SU-DHL-6 (cell line): ENCODE measurements at regions not wholly inside any gene's neighbourhood (a gene's known extent, or its start where the extent isn't known, plus 50 kb on each side); places are given as distances from the start of the nearest gene placed in this dataset.

Experiments used
- H2AFZ ChIP-seq: fragments of 200-600 bp; sonication (generic); 2 replicates; pipeline ENCODE4 v1.6.1; 2014; ENCODE audit warnings: low read depth, mild to moderate bottlenecking, moderate library complexity, mixed read lengths, antibody characterized with exemption, low read length; ENCODE audit not compliant: severe bottlenecking
- H3F3A ChIP-seq: fragments of 200-600 bp; shearing (Covaris generic); 2 replicates; pipeline ENCODE4 v1.6.0; 2016; ENCODE audit warnings: antibody characterized with exemption, mild to moderate bottlenecking; ENCODE audit not compliant: insufficient read depth
- H3K27ac ChIP-seq: fragments of 200-600 bp; sonication (generic); 2 replicates; pipeline ENCODE4 v1.5.1; 2016; ENCODE audit warnings: low read depth, mild to moderate bottlenecking, low read length, moderate library complexity, mixed read lengths
- H3K27me3 ChIP-seq: fragments of 200-600 bp; sonication (generic), shearing (Covaris generic); 2 replicates; pipeline ENCODE4 v1.6.0; 2014; ENCODE audit warnings: mild to moderate bottlenecking, low read length
- H3K36me3 ChIP-seq: fragments of 200-600 bp; sonication (generic); 2 replicates; pipeline ENCODE4 v1.6.1; 2014; ENCODE audit warnings: mild to moderate bottlenecking, low read length, mixed read lengths
- H3K4me2 ChIP-seq: fragments of 300-600, 200-600 bp; shearing (Covaris generic), sonication (generic); 2 replicates; pipeline ENCODE4 v1.6.0; 2014; ENCODE audit warnings: low read length, low read depth, mild to moderate bottlenecking; ENCODE audit not compliant: poor library complexity, severe bottlenecking
- H3K4me3 ChIP-seq: fragments of 200-600 bp; sonication (generic); 2 replicates; pipeline ENCODE4 v1.5.1; 2014; ENCODE audit warnings: antibody characterized with exemption, low read length, mild to moderate bottlenecking, mixed read lengths; ENCODE audit not compliant: insufficient read depth, poor library complexity, severe bottlenecking
- H3K79me2 ChIP-seq: fragments of 200-600 bp; sonication (generic); 2 replicates; pipeline ENCODE4 v1.6.1; 2014; ENCODE audit warnings: mild to moderate bottlenecking, low read length, moderate library complexity; ENCODE audit not compliant: insufficient read depth
- H3K9ac ChIP-seq: fragments of 200-600 bp; sonication (generic); 2 replicates; pipeline ENCODE4 v1.7.0; 2014; ENCODE audit warnings: mild to moderate bottlenecking, low read length
- H3K9me2 ChIP-seq: fragments of 200-600 bp; sonication (generic); replicated peaks from 2 replicates; pipeline ENCODE4 v1.6.1; 2014; ENCODE audit warnings: low read length; ENCODE audit not compliant: insufficient read depth
- H3K9me3 ChIP-seq: fragments of 200-600 bp; sonication (generic); 2 replicates; pipeline ENCODE4 v1.6.1; 2014; ENCODE audit warnings: low read length, mixed read lengths; ENCODE audit not compliant: insufficient read depth
- H4K20me1 ChIP-seq: fragments of 200-600 bp; sonication (generic); 2 replicates; pipeline ENCODE4 v1.6.1; 2014; ENCODE audit warnings: low read depth, mild to moderate bottlenecking, antibody characterized with exemption, low read length, moderate library complexity, mixed read lengths
- EZH2phosphoT487 ChIP-seq: fragments of 200-600 bp; sonication (generic), shearing (Covaris generic); conservative IDR thresholded peaks from 2 replicates; pipeline ENCODE4 v1.6.1; 2018; ENCODE audit warnings: mild to moderate bottlenecking, antibody characterized with exemption, low read length, moderate library complexity, mixed read lengths
- TF ChIP-seq, protein P1 (sequence below): fragments of 200-600 bp; sonication (generic); IDR thresholded peaks from one replicate; pipeline ENCODE4 v1.5.1; 2017; ENCODE audit warnings: antibody characterized with exemption, mild to moderate bottlenecking, low read length, moderate library complexity; ENCODE audit not compliant: insufficient read depth, poor library complexity, severe bottlenecking

DNA sequence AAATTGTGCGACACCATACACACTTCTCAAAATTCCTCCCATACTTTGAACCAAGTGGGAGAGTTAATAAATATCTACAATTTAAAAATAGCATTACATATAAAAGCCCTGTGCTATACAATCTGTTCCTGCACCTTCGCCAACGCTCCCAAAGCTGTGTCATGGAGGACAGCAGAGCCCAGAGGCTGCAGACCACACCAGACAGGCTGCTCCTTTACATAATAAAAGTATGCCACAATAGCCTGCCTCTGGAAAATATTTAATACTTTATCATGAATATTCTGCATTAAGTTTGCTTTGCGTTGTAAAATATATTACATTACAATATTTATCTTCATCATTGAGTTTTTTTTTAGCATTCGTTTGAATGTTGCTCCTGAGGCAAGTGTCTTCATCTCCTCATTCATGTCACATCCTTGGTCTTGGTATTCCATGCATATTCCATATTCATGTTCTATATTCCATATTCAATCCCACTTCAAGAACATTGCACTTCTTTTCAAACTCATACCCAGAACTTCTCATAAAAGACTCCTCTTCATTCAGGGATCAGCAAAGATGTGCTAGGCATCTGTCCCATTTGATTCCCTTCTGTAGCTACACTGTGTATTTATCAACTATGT, 663.9 kb downstream of the POM121L12 start:
- Histone ChIP-seq H3K27me3 (no peaks in the 10 kb centered on the region), H3K36me3 (no peaks in the 10 kb centered on the region), H3K79me2 (no peaks in the 10 kb centered on the region), H3F3A (no peaks in the 10 kb centered on the region), H3K9me2 (no peaks in the 10 kb centered on the region; the same call in 1 of the 2 replicates), H3K9ac (no peak overlapping the region), H2AFZ (no peak overlapping the region), H3K4me3 (no peak overlapping the region), H3K9me3 (no peaks in the 10 kb centered on the region), H4K20me1 (peaks cover 3% of the 10 kb centered on the region; the same call in 1 of the 2 replicates), H3K4me2 (no peak overlapping the region), H3K27ac (no peak overlapping the region)
- TF ChIP-seq, protein P1, sequence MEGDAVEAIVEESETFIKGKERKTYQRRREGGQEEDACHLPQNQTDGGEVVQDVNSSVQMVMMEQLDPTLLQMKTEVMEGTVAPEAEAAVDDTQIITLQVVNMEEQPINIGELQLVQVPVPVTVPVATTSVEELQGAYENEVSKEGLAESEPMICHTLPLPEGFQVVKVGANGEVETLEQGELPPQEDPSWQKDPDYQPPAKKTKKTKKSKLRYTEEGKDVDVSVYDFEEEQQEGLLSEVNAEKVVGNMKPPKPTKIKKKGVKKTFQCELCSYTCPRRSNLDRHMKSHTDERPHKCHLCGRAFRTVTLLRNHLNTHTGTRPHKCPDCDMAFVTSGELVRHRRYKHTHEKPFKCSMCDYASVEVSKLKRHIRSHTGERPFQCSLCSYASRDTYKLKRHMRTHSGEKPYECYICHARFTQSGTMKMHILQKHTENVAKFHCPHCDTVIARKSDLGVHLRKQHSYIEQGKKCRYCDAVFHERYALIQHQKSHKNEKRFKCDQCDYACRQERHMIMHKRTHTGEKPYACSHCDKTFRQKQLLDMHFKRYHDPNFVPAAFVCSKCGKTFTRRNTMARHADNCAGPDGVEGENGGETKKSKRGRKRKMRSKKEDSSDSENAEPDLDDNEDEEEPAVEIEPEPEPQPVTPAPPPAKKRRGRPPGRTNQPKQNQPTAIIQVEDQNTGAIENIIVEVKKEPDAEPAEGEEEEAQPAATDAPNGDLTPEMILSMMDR: no peak
- no peak for TF ChIP-seq EZH2phosphoT487

DNA sequence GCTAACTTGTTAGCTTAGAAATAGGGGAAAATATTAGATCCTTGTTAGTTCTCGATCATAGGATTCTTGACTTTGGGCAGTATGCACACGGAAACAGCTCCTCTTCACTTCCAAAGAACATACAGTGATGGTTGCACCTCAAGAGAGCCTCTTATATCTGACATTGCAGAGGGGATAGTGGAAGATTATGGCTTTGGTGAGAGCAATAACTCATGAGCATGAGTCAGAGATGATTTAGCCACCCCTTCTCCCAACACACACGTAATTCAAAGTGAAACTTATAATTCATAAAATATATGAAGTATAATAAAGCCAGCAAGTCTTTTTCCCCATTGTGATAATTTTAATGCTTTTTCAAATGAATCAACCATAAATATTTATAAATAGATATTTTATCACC, 683.7 kb downstream of the POM121L12 start:
- Histone ChIP-seq H3K4me3 (no peak overlapping the region), H3K79me2 (no peaks in the 10 kb centered on the region), H3K36me3 (no peaks in the 10 kb centered on the region), H3K27ac (no peak overlapping the region), H2AFZ (no peak overlapping the region), H3K27me3 (no peaks in the 10 kb centered on the region), H3K9me2 (no peaks in the 10 kb centered on the region), H3K9ac (no peak overlapping the region), H3K9me3 (no peaks in the 10 kb centered on the region), H4K20me1 (no peaks in the 10 kb centered on the region), H3F3A (no peaks in the 10 kb centered on the region), H3K4me2 (no peak overlapping the region)
- no peak for TF ChIP-seq EZH2phosphoT487
- TF ChIP-seq, protein P1: no peak

DNA sequence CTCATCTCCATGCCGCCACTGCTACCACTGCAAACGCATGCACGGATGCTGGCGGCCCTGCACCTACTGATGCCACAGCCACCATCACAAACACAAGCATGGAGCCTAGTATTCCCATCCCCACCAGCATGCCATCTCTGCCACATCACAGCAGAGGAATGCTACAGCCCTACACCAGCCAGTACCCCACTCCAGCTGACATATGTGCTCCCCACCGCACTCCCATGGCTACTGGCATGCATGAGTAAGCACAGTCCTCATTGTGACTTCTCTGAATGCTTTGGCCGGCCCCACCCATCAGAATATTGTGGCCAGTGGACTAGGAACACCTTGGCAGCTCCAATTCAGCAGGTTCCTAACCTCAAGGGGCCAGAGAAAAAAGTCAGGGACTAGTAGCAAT, 705.5 kb downstream of the POM121L12 start:
- Histone ChIP-seq H3K36me3 (no peaks in the 10 kb centered on the region), H3K4me3 (no peak overlapping the region), H3K9ac (no peak overlapping the region), H3K4me2 (no peak overlapping the region), H3K27ac (no peak overlapping the region), H3K27me3 (no peaks in the 10 kb centered on the region), H4K20me1 (no peaks in the 10 kb centered on the region), H2AFZ (no peak overlapping the region), H3K9me3 (no peaks in the 10 kb centered on the region), H3F3A (no peaks in the 10 kb centered on the region), H3K79me2 (no peaks in the 10 kb centered on the region), H3K9me2 (no peaks in the 10 kb centered on the region)
- no peak for TF ChIP-seq EZH2phosphoT487
- TF ChIP-seq, protein P1: no peak
